Lower leg skin (tissue), 4 donors: ENCODE measurements at regions not wholly inside any gene's neighbourhood (a gene's known extent, or its start where the extent isn't known, plus 50 kb on each side); places are given as distances from the start of the nearest gene placed in this dataset.

Source experiments
- DNase-seq, 2 donors: peaks; one replicate each; pipeline ENCODE4 v3.0.0-alpha.2; 2019; ENCODE audit warnings: low spot score in 2 of 2
- H3K4me3 ChIP-seq: fragments of 200-600 bp; sonication (generic); 2 replicates; pipeline ENCODE4 v1.5.1; 2017; ENCODE audit warnings: mild to moderate bottlenecking, low read depth; ENCODE audit not compliant: poor library complexity, severe bottlenecking
- CTCF ChIP-seq, 3 donors: fragments of 450-650 bp; IDR thresholded peaks; one replicate each; pipeline ENCODE4 v1.5.1; 2016; ENCODE audit warnings: antibody characterized with exemption in 3 of 3, mild to moderate bottlenecking in 3 of 3, moderate library complexity in 2 of 3
- POLR2A ChIP-seq, 2 donors: fragments of 450-650 bp; IDR thresholded peaks; one replicate each; pipeline ENCODE4 v1.6.1; 2016 to 2017; ENCODE audit warnings: antibody characterized with exemption in 2 of 2, mild to moderate bottlenecking in 1 of 2, moderate library complexity in 1 of 2
- WGBS, 2 donors: methylation state at CpG; one replicate each; pipeline ENCODE4 v1.1.5; 2018; 5-methylcytosine and 5-hydroxymethylcytosine counted together
- intact Hi-C: fragments of 100-400 bp; cut with DNase I; formaldehyde crosslinking; loops from one replicate; pipeline ENCODE4 v1.15.0; 2023; ENCODE audit warnings: low total_unique reads

DNA sequence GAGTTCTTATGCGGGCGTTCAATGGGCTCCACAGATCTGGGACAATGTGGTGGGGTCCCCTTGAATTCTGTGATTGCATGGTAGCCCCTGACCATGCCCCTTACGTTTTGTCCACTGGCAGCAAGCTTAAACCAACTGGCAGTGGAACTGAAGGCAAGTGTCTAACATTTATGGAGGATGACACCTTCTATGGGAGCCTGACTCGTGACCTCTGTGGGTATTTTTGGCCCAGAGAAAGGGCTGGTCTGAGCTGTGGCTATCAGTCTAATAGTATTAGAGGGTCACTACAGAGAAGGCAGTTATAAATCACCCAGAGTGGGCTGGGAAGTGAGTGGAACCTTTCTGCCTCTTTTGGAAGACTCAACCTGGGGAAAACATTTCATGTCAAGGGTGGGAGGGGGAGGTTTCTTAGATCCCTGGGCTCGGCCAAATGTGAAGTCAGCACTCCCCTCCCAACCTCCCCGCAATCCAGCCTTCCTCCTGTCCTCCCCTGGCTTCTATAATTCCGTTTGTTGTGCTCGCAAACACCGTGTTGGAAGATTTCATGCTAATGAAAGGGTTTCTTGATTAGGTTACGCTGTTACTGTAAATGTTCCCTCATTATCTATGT, 322.7 kb downstream of the RPS24 start:
- intact Hi-C loops, result no loop called here
- 91% methylated on average over 10 of the region's 10 CpGs for WGBS, 2 donors
- H3K4me3 ChIP-seq, result no peak overlapping the region
- DNase-seq, result no peak
- TF ChIP-seq CTCF (IDR thresholded peaks at IDR 0.05) (no peak), POLR2A (IDR thresholded peaks at IDR 0.05) (no peak)

DNA sequence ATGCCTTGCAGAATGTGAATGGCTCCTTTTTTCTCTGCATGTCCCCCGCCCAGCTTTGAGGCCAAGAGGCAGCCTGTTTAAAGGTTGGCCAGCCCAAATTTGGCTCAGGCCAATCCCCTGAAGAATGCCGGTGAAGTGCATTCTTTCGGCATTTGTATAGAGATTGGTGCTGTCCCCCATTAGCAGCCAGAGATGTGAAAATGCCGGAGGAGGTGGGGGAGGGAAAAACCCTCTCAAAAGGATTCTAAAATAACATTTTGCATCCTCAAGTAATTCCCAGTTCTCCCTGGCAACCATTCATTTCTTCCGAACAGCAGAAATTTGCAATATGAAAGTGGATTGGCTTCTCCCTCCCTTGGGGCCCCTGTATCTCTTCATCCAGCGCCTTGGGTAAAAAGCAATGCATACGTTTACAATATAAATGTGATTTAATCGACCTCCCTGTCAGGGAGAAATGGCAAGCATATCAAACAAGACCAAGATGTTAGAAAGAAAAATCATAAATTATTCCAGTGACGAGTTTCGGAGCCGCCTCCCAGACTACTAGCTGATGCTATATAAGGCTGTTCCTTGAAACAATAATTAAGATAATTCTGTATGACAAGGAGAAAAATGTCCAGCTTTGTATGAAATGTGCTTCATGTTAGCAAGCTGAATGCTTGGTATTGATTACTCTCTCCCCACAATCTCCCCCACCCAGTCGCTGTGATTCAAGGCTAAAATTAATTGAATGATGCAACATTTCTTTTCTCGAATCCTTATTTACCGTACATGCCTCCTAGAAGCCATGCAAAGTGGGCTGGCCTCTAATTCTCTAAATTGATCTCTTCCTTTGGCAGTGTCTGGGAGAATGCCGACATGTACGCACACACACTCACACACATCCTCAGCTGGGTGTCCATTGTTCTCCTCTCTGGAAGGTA, 323.7 kb downstream of the RPS24 start:
- intact Hi-C loops, result no loop called here
- no peak for DNase-seq
- TF ChIP-seq CTCF (IDR thresholded peaks at IDR 0.05) (no peak), POLR2A (IDR thresholded peaks at IDR 0.05) (no peak)
- H3K4me3 ChIP-seq, result no peak overlapping the region
- 54 to 57% methylated on average over 16 of the region's 16 CpGs for WGBS, 2 donors

DNA sequence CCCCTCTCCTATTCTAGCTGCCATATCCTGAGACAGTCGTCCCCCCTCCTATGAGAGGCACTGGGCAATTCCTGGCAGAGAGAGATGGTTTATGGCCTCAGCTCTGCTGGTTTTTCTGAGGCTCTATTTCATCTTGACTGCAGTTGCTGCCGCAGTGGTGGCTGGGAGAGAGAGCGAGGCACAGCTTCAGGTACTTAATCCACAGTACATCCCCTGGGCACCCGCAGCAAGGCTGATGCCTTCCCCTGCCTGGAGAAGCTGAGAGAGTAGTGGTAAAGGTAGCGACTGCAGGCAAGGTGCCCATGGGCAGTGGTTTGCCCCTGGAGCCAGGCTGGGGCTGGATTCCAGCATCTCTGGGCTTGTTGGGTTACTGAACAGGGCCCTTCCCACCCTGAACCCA, 324.7 kb downstream of the RPS24 start:
- WGBS, 2 donors, result 91% methylated on average over 5 of the region's 5 CpGs
- TF ChIP-seq POLR2A (IDR thresholded peaks at IDR 0.05) (no peak), CTCF (IDR thresholded peaks at IDR 0.05) (no peak)
- no peak for DNase-seq
- H3K4me3 ChIP-seq, result no peak overlapping the region
- intact Hi-C loops, result no loop called here

DNA sequence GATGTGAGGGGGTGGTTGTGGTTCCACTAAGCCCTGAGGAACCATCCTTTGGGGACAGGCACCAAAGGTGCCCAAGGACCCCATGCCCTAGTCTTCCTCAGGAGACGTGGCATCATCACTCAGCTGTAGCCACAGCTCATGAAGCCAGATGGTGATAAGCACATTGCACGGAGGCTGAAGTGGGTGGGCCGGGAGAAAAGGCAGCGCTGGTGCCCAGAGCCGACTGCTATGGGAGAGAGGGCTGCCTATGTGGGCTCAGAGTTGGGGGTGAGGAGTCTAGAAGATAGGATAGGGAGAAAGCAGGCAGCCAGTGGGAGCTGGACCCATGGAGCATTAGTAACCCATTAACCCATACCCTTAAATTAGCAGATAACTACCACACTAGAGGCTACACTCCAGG, 325.3 kb downstream of the RPS24 start:
- no peak for DNase-seq
- TF ChIP-seq POLR2A (IDR thresholded peaks at IDR 0.05), result no peak
- no peak for TF ChIP-seq CTCF (IDR thresholded peaks at IDR 0.05)
- 95 to 96% methylated on average over 5 of the region's 5 CpGs for WGBS, 2 donors
- no peak overlapping the region for H3K4me3 ChIP-seq
- intact Hi-C loops, result no loop called here

DNA sequence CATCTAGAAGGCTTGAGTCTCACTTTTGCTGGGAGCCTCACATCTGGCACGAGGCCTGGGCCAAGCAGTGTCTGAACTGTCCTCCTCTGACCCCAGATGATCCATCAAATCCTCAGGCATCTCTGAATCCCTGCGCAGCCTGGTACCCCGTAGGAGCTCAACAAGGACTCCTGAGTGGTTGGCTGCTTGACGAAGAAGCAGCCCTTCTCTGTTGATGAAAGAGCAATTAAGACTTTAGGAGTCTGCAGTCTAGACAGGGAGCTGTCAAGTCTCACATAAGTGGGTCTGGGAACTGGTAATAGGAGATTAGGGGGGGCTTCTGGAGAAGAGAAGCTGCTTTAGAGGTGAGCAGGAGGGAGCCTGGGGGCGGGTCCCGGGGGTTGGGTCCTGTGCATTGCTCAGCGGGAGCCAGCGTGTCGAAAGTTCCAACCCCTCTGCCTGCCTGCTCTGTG, 326.0 kb downstream of the RPS24 start:
- H3K4me3 ChIP-seq, result no peak overlapping the region
- 60 to 71% methylated on average over 9 of the region's 9 CpGs for WGBS, 2 donors
- no peak for DNase-seq
- intact Hi-C loops, result no loop called here
- no peak for TF ChIP-seq POLR2A (IDR thresholded peaks at IDR 0.05)
- no peak for TF ChIP-seq CTCF (IDR thresholded peaks at IDR 0.05)
